ENCODE measurements at regions not wholly inside any gene's neighbourhood (a gene's known extent, or its start where the extent isn't known, plus 50 kb on each side); places are given as distances from the start of the nearest gene placed in this dataset.

DNA sequence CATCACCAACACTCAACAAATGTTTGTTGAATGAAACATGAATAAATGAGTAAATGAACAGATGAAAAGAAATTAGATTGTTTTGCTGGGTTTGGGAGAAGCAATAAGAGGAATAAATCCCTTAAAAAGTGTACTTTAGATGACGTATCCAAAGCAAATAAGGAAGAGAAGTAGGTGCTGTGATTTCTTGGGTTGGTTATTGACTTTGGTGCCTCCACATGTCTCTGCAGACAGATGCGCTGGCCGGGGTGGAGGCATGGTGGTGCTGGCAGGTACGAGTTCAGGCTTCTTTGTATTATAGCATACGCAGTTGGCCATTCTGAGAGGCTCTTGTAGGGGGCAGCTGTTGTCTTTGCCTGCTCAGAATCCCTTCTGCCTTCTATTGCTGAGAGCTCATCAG, 178.9 kb downstream of the POLR2M start:
- Histone ChIP-seq H3K4me1 (replicated peaks in 1 of 4; ENCODE audit: control insufficient read depth in 3 of 4, insufficient read depth in 4 of 4, low read length in 3 of 4) (no peaks in the 10 kb centered on the region), H3K27me3 (replicated peaks in 1 of 4; ENCODE audit: control insufficient read depth in 3 of 4, extremely low read depth in 1 of 4, insufficient read depth in 3 of 4, low read length in 3 of 4) (no peaks in the 10 kb centered on the region), H3K23ac (ENCODE audit: insufficient read length) (no peak overlapping the region), H2BK12ac (ENCODE audit: low read depth, low read length) (no peak overlapping the region), H3K9ac (replicated peaks in 1 of 4; ENCODE audit: extremely low read depth in 1 of 4, low read depth in 3 of 4, low read length in 3 of 4) (no peak overlapping the region), H2BK15ac (ENCODE audit: low read length) (no peak overlapping the region), H2BK20ac (ENCODE audit: low read length) (no peak overlapping the region), H3K23me2 (ENCODE audit: low read depth, low read length) (no peaks in the 10 kb centered on the region), H3K14ac (ENCODE audit: insufficient read length) (no peak overlapping the region), H4K5ac (ENCODE audit: insufficient read length, low read depth, low read length) (no peak overlapping the region), H3K79me1 (ENCODE audit: low read depth, low read length) (no peaks in the 10 kb centered on the region), H4K8ac (ENCODE audit: extremely low read depth, insufficient read depth, low read length) (no peak overlapping the region), H3K9me3 (ENCODE audit: insufficient read depth in 2 of 2, low read depth in 1 of 2, low read length in 1 of 2) (no peaks in the 10 kb centered on the region), H4K20me1 (replicated peaks in 1 of 2; ENCODE audit: control insufficient read depth in 1 of 2, insufficient read depth in 2 of 2, low read length in 2 of 2) (no peaks in the 10 kb centered on the region), H3K4ac (replicated peaks; ENCODE audit: insufficient read length, low read depth, low read length) (no peak overlapping the region), H3K27ac (ENCODE audit: low read depth, low read length) (no peak overlapping the region), H3K79me2 (ENCODE audit: control insufficient read depth in 1 of 2, insufficient read depth in 2 of 2, low read length in 2 of 2) (no peaks in the 10 kb centered on the region), H3K4me3 (ENCODE audit: extremely low read depth in 1 of 4, insufficient read depth in 2 of 4, low read depth in 3 of 4, low read length in 4 of 4) (no peak overlapping the region), H2AK5ac (ENCODE audit: low read depth, low read length) (no peak overlapping the region), H3K36me3 (ENCODE audit: control insufficient read depth in 2 of 4, insufficient read depth in 4 of 4, low read length in 3 of 4) (no peaks in the 10 kb centered on the region), H3K18ac (ENCODE audit: extremely low read depth, low read length) (no peak overlapping the region), H3K4me2 (ENCODE audit: insufficient read depth in 1 of 2, low read depth in 2 of 2, low read length in 2 of 2) (no peak overlapping the region), H2BK120ac (replicated peaks; ENCODE audit: low read depth, low read length) (no peak overlapping the region), H3K56ac (replicated peaks; ENCODE audit: insufficient read length, low read depth, low read length) (no peak overlapping the region), H4K91ac (replicated peaks; ENCODE audit: insufficient read length, low read length) (no peak overlapping the region), H2AFZ (ENCODE audit: low read length) (no peak overlapping the region), H2BK5ac (ENCODE audit: low read depth, low read length) (no peak overlapping the region)
- ChIA-PET CTCF (ENCODE audit: partially characterized antibody) (interaction anchor here (1.5 to 3.1 kb wide), 2 partner anchors 133 to 185 kb away, joined by 5 to 11 read pairs; no protein-coding TSS in a partner anchor), POLR2A (ENCODE audit: partially characterized antibody) (no interaction called here)
- WGBS, 2 experiments (ENCODE audit: extremely low coverage in 1 of 2, insufficient coverage in 1 of 2, insufficient read length in 1 of 2, insufficient replicate concordance in 2 of 2, low coverage in 1 of 2, low lambda C conversion rate in 2 of 2, missing lambda C conversion rate in 1 of 2) = 95% methylated on average over 5 of the region's 5 CpGs; no CpG with 5 or more reads in 1 of the 2 experiments
- FAIRE-seq = no peak
- no peak for DNase-seq (ENCODE audit: low read depth in 1 of 2, low spot score in 2 of 2)
- TF ChIP-seq SIN3A (conservative IDR thresholded peaks at IDR 0.05 in 1 of 2, IDR thresholded peaks at IDR 0.05 in 1 of 2; ENCODE audit: low read depth in 1 of 2, low read length in 2 of 2) = no peak
- TF ChIP-seq TEAD4 (IDR thresholded peaks at IDR 0.05; ENCODE audit: low read depth, low read length) = no peak
- TF ChIP-seq KDM1A (IDR thresholded peaks at IDR 0.05; ENCODE audit: borderline replicate concordance, low read length) = no peak
- TF ChIP-seq KDM5A (IDR thresholded peaks at IDR 0.05; ENCODE audit: low read length) = no peak
- TF ChIP-seq EP300 (IDR thresholded peaks at IDR 0.05; ENCODE audit: borderline replicate concordance in 1 of 2, low read depth in 2 of 2, low read length in 2 of 2) = no peak
- TF ChIP-seq JUND (IDR thresholded peaks at IDR 0.05; ENCODE audit: low read length) = no peak
- TF ChIP-seq CREB1 (IDR thresholded peaks at IDR 0.05) = no peak
- TF ChIP-seq, protein P1, sequence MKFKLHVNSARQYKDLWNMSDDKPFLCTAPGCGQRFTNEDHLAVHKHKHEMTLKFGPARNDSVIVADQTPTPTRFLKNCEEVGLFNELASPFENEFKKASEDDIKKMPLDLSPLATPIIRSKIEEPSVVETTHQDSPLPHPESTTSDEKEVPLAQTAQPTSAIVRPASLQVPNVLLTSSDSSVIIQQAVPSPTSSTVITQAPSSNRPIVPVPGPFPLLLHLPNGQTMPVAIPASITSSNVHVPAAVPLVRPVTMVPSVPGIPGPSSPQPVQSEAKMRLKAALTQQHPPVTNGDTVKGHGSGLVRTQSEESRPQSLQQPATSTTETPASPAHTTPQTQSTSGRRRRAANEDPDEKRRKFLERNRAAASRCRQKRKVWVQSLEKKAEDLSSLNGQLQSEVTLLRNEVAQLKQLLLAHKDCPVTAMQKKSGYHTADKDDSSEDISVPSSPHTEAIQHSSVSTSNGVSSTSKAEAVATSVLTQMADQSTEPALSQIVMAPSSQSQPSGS (IDR thresholded peaks at IDR 0.05; ENCODE audit: low read length) = no peak
- no peak for TF ChIP-seq TAF1 (IDR thresholded peaks at IDR 0.05; ENCODE audit: low read depth, low read length)
- TF ChIP-seq CHD1 (IDR thresholded peaks at IDR 0.05; ENCODE audit: low read depth, low read length) = no peak
- no peak for TF ChIP-seq MAFK (IDR thresholded peaks at IDR 0.05; ENCODE audit: low read depth, low read length)
- no peak for TF ChIP-seq SP1 (IDR thresholded peaks at IDR 0.05; ENCODE audit: low read depth, low read length)
- no peak for TF ChIP-seq SIX5 (IDR thresholded peaks at IDR 0.05; ENCODE audit: low read depth, low read length)
- TF ChIP-seq POLR2AphosphoS5 (IDR thresholded peaks at IDR 0.05; ENCODE audit: low read depth, low read length) = no peak
- TF ChIP-seq SIRT6 (IDR thresholded peaks at IDR 0.05; ENCODE audit: low read length) = no peak

Data from H1 (cell line).